ENCODE measurements at regions not wholly inside any gene's neighbourhood (a gene's known extent, or its start where the extent isn't known, plus 50 kb on each side); places are given as distances from the start of the nearest gene placed in this dataset.

DNA sequence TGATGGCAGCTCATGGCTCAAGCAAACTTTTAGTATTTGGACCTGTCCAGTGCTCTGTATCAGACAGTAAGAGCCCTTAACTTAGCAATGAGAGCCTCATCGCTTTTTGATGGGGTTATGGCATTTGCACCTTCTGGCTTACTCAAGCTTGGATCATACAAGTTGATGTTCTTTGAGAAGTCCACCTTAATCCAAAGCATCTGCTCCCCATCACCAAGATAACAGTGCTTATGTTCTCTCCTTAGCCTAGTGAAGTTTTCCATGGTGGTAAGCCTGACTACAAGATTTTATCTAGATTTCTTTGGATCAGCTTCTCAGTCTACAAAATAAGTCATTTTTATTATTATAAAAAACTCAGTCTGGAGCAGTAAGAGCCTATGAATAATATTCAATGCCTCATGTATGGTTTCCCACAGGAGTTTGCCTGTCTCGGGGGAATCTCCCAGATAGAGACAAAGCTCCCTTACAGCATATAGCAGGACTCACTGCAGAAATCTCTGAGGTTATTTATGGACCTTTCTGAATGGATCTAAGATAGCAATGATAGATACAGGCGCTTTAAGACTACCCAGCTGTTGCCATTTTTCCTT lies 472.2 kb upstream of the LINC00305 start:
- no peaks in the 10 kb centered on the region for H4K20me1 ChIP-seq (ENCODE audit: insufficient read depth, poor library complexity, severe bottlenecking)
- no peak overlapping the region for H3K27ac ChIP-seq
- DNase-seq (ENCODE audit: low spot score) = no peak

DNA sequence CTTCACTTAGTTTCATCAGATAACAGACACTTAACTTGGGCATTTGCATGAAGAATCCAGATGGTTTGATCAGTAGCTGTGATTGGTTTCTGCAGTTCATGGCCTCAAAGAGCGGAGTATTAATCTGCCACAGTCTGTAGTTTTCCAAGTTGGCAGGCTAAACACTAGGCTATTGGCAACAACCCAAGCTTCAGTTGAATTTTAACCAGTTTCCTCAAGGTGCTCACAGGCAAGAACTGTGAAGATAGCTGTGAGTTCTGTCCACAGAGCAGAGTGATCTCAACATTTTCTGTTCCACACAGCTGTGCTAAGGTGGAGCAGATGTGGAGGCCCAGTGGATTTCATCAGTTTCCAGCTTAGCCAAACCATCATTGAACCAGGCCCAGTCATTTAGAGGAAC lies 469.5 kb upstream of the LINC00305 start:
- H4K20me1 ChIP-seq (ENCODE audit: insufficient read depth, poor library complexity, severe bottlenecking) = no peaks in the 10 kb centered on the region

More for the DNA sequence above, 472.2 kb upstream of the LINC00305 start:
- no peaks in the 10 kb centered on the region for H3K27me3 ChIP-seq
- no peaks in the 10 kb centered on the region for H3K79me2 ChIP-seq
- no peak for TF ChIP-seq EZH2 (IDR thresholded peaks at IDR 0.05; ENCODE audit: borderline replicate concordance)
- TF ChIP-seq, protein P1, sequence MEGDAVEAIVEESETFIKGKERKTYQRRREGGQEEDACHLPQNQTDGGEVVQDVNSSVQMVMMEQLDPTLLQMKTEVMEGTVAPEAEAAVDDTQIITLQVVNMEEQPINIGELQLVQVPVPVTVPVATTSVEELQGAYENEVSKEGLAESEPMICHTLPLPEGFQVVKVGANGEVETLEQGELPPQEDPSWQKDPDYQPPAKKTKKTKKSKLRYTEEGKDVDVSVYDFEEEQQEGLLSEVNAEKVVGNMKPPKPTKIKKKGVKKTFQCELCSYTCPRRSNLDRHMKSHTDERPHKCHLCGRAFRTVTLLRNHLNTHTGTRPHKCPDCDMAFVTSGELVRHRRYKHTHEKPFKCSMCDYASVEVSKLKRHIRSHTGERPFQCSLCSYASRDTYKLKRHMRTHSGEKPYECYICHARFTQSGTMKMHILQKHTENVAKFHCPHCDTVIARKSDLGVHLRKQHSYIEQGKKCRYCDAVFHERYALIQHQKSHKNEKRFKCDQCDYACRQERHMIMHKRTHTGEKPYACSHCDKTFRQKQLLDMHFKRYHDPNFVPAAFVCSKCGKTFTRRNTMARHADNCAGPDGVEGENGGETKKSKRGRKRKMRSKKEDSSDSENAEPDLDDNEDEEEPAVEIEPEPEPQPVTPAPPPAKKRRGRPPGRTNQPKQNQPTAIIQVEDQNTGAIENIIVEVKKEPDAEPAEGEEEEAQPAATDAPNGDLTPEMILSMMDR (IDR thresholded peaks at IDR 0.05; ENCODE audit: poor library complexity) = no peak
- no peaks in the 10 kb centered on the region for H3K9me2 ChIP-seq (replicated peaks; ENCODE audit: insufficient read depth)
- no peaks in the 10 kb centered on the region for H3K4me1 ChIP-seq (ENCODE audit: insufficient read depth)
- H3K36me3 ChIP-seq (replicated peaks; ENCODE audit: insufficient read depth, low read depth) = no peaks in the 10 kb centered on the region
- H2AFZ ChIP-seq = no peak overlapping the region
- no peak overlapping the region for H3K4me2 ChIP-seq
- H3K9me3 ChIP-seq (ENCODE audit: low read depth) = no peaks in the 10 kb centered on the region
- H3K4me3 ChIP-seq = no peak overlapping the region
- WGBS (ENCODE audit: low lambda C conversion rate, missing lambda C conversion rate) = 64% methylated on average over 3 of the region's 3 CpGs

GRCh38 chr18:64615021-64615420 lies 466.1 kb upstream of the LINC00305 start:
- no peak overlapping the region for H3K4me3 ChIP-seq
- no peak overlapping the region for H3K4me2 ChIP-seq
- no peaks in the 10 kb centered on the region for H3K27me3 ChIP-seq
- H3K79me2 ChIP-seq = no peaks in the 10 kb centered on the region
- no peak overlapping the region for H2AFZ ChIP-seq
- no peaks in the 10 kb centered on the region for H3K9me3 ChIP-seq (ENCODE audit: low read depth)
- 54% methylated on average over 1 of the region's 1 CpG for WGBS (ENCODE audit: low lambda C conversion rate, missing lambda C conversion rate)
- DNase-seq (ENCODE audit: low spot score) = no peak
- no peaks in the 10 kb centered on the region for H3K4me1 ChIP-seq (ENCODE audit: insufficient read depth)
- H3K36me3 ChIP-seq (replicated peaks; ENCODE audit: insufficient read depth, low read depth) = no peaks in the 10 kb centered on the region
- H3K27ac ChIP-seq = no peak overlapping the region
- H4K20me1 ChIP-seq (ENCODE audit: insufficient read depth, poor library complexity, severe bottlenecking) = no peaks in the 10 kb centered on the region
- no peaks in the 10 kb centered on the region for H3K9me2 ChIP-seq (replicated peaks; ENCODE audit: insufficient read depth)
- TF ChIP-seq EZH2phosphoT487 (IDR thresholded peaks at IDR 0.05; ENCODE audit: low read depth, severe bottlenecking, unreplicated experiment) = no peak
- TF ChIP-seq EZH2 (IDR thresholded peaks at IDR 0.05; ENCODE audit: borderline replicate concordance) = no peak
- TF ChIP-seq, protein P1 (IDR thresholded peaks at IDR 0.05; ENCODE audit: poor library complexity) = no peak

More for the DNA sequence above, 469.5 kb upstream of the LINC00305 start:
- DNase-seq (ENCODE audit: low spot score) = no peak
- WGBS (ENCODE audit: low lambda C conversion rate, missing lambda C conversion rate) = 94% methylated on average over 1 of the region's 1 CpG
- H3K4me2 ChIP-seq = no peak overlapping the region
- H3K4me1 ChIP-seq (ENCODE audit: insufficient read depth) = no peaks in the 10 kb centered on the region
- H2AFZ ChIP-seq = no peak overlapping the region
- H3K4me3 ChIP-seq = no peak overlapping the region
- H3K9me2 ChIP-seq (replicated peaks; ENCODE audit: insufficient read depth) = no peaks in the 10 kb centered on the region
- no peak overlapping the region for H3K27ac ChIP-seq
- no peaks in the 10 kb centered on the region for H3K9me3 ChIP-seq (ENCODE audit: low read depth)
- TF ChIP-seq EZH2phosphoT487 (IDR thresholded peaks at IDR 0.05; ENCODE audit: low read depth, severe bottlenecking, unreplicated experiment) = no peak
- TF ChIP-seq EZH2 (IDR thresholded peaks at IDR 0.05; ENCODE audit: borderline replicate concordance) = no peak
- no peaks in the 10 kb centered on the region for H3K79me2 ChIP-seq
- no peaks in the 10 kb centered on the region for H3K36me3 ChIP-seq (replicated peaks; ENCODE audit: insufficient read depth, low read depth)
- no peaks in the 10 kb centered on the region for H3K27me3 ChIP-seq

GRCh38 chr18:64614446-64614845 lies 465.6 kb upstream of the LINC00305 start:
- Histone ChIP-seq H3K4me2 (no peak overlapping the region), H3K27ac (no peak overlapping the region), H3K36me3 (replicated peaks; ENCODE audit: insufficient read depth, low read depth) (no peaks in the 10 kb centered on the region), H3K4me1 (ENCODE audit: insufficient read depth) (no peaks in the 10 kb centered on the region), H2AFZ (no peak overlapping the region), H3K9me2 (replicated peaks; ENCODE audit: insufficient read depth) (no peaks in the 10 kb centered on the region), H3K27me3 (no peaks in the 10 kb centered on the region), H3K4me3 (no peak overlapping the region), H3K9me3 (ENCODE audit: low read depth) (no peaks in the 10 kb centered on the region), H3K79me2 (no peaks in the 10 kb centered on the region), H4K20me1 (ENCODE audit: insufficient read depth, poor library complexity, severe bottlenecking) (no peaks in the 10 kb centered on the region)
- TF ChIP-seq EZH2phosphoT487 (IDR thresholded peaks at IDR 0.05; ENCODE audit: low read depth, severe bottlenecking, unreplicated experiment) = no peak
- TF ChIP-seq EZH2 (IDR thresholded peaks at IDR 0.05; ENCODE audit: borderline replicate concordance) = no peak
- TF ChIP-seq, protein P1 (IDR thresholded peaks at IDR 0.05; ENCODE audit: poor library complexity) = no peak
- DNase-seq (ENCODE audit: low spot score) = no peak
- 83% methylated on average over 1 of the region's 1 CpG for WGBS (ENCODE audit: low lambda C conversion rate, missing lambda C conversion rate)

Measured in hepatocyte (in vitro differentiated cells).